Right forelimb (tissue), 1 donor: ENCODE measurements at regions not wholly inside any gene's neighbourhood (a gene's known extent, or its start where the extent isn't known, plus 50 kb on each side); places are given as distances from the start of the nearest gene placed in this dataset.

Experiments
- DNase-seq: peaks from one replicate; pipeline ENCODE4 v3.0.0-alpha.2; 2018

- no peak for DNase-seq
Measured at GRCh38 chr1:208646431-208646830, 402.2 kb upstream of the PLXNA2 start.

GRCh38 chr1:208648146-208648545, 404.0 kb upstream of the PLXNA2 start:
- DNase-seq, result no peak

GRCh38 chr1:208652296-208653160, 408.3 kb upstream of the PLXNA2 start:
- DNase-seq, result peak; percentile 63

- no peak for DNase-seq
Measured at GRCh38 chr1:208653426-208653825, 409.2 kb upstream of the PLXNA2 start.

GRCh38 chr1:208654241-208654640, 410.1 kb upstream of the PLXNA2 start:
- no peak for DNase-seq

- DNase-seq, result no peak
Measured at GRCh38 chr1:208665936-208666335, 421.8 kb upstream of the PLXNA2 start.

- no peak for DNase-seq
Measured at GRCh38 chr1:208668991-208669390, 424.8 kb upstream of the PLXNA2 start.

- DNase-seq, result no peak
Measured at GRCh38 chr1:208670778-208671177, 426.6 kb upstream of the PLXNA2 start.

GRCh38 chr1:208681878-208682663, 437.9 kb upstream of the PLXNA2 start:
- no peak for DNase-seq

GRCh38 chr1:208682664-208683013, 438.5 kb upstream of the PLXNA2 start:
- no peak for DNase-seq

- DNase-seq, result no peak
Measured at GRCh38 chr1:208683141-208683540, 439.0 kb upstream of the PLXNA2 start.

- no peak for DNase-seq
Measured at GRCh38 chr1:208684192-208684591, 440.0 kb upstream of the PLXNA2 start.

GRCh38 chr1:208686592-208686991, 442.4 kb upstream of the PLXNA2 start:
- DNase-seq, result no peak

- DNase-seq, result no peak
Measured at GRCh38 chr1:208688656-208689315, 444.6 kb upstream of the PLXNA2 start.

GRCh38 chr1:208691012-208691411, 446.8 kb upstream of the PLXNA2 start:
- DNase-seq, result no peak

GRCh38 chr1:208709981-208710380, 465.8 kb upstream of the PLXNA2 start:
- DNase-seq, result no peak

- no peak for DNase-seq
Measured at GRCh38 chr1:208714323-208714722, 470.1 kb upstream of the PLXNA2 start.

GRCh38 chr1:208717525-208717924, 473.3 kb upstream of the PLXNA2 start:
- no peak for DNase-seq

- no peak for DNase-seq
Measured at GRCh38 chr1:208722592-208722991, 478.4 kb upstream of the PLXNA2 start.

GRCh38 chr1:208724079-208724478, 479.9 kb upstream of the PLXNA2 start:
- no peak for DNase-seq

- no peak for DNase-seq
Measured at GRCh38 chr1:208728815-208729214, 484.6 kb upstream of the PLXNA2 start.

GRCh38 chr1:208731981-208732821, 488.0 kb upstream of the PLXNA2 start:
- no peak for DNase-seq

- DNase-seq, result no peak
Measured at GRCh38 chr1:208737161-208737560, 493.0 kb upstream of the PLXNA2 start.
